ENCODE measurements at regions not wholly inside any gene's neighbourhood (a gene's known extent, or its start where the extent isn't known, plus 50 kb on each side); places are given as distances from the start of the nearest gene placed in this dataset.

- no peak overlapping the region for H3K27ac ChIP-seq
- intact Hi-C loops (cut with DNase I; ENCODE audit: low total_unique reads), result no loop called here
- no peaks in the 10 kb centered on the region for H3K4me1 ChIP-seq
- H3K9me3 ChIP-seq, result no peaks in the 10 kb centered on the region
- H3K27me3 ChIP-seq, result no peaks in the 10 kb centered on the region
- no peak overlapping the region for H3K4me3 ChIP-seq
- DNase-seq, result no peak
- H3K36me3 ChIP-seq (ENCODE audit: low read depth, missing control alignments), result no peaks in the 10 kb centered on the region
- TF ChIP-seq CTCF (IDR thresholded peaks at IDR 0.05), result no peak
- TF ChIP-seq POLR2A (IDR thresholded peaks at IDR 0.05), result no peak
- 79 to 95% methylated on average over 2 of the region's 2 CpGs for WGBS, 2 donors
Measured at GRCh38 chr9:2972475-2972874, 128.6 kb upstream of the PUM3 start.

- Histone ChIP-seq H3K36me3 (ENCODE audit: low read depth, missing control alignments) (no peaks in the 10 kb centered on the region), H3K9me3 (no peaks in the 10 kb centered on the region), H3K27ac (no peak overlapping the region), H3K27me3 (no peaks in the 10 kb centered on the region), H3K4me1 (no peaks in the 10 kb centered on the region), H3K4me3 (no peak overlapping the region)
- no peak for DNase-seq
- intact Hi-C loops (cut with DNase I; ENCODE audit: low total_unique reads), result no loop called here
- TF ChIP-seq POLR2A (IDR thresholded peaks at IDR 0.05), result no peak
Measured at GRCh38 chr9:2970864-2971263, 127.0 kb upstream of the PUM3 start.

GRCh38 chr9:2967766-2968165, 123.9 kb upstream of the PUM3 start:
- intact Hi-C loops (cut with DNase I; ENCODE audit: low total_unique reads), result no loop called here
- Histone ChIP-seq H3K36me3 (ENCODE audit: low read depth, missing control alignments) (no peaks in the 10 kb centered on the region), H3K4me3 (no peak overlapping the region), H3K27ac (no peak overlapping the region), H3K27me3 (no peaks in the 10 kb centered on the region), H3K9me3 (no peaks in the 10 kb centered on the region), H3K4me1 (no peaks in the 10 kb centered on the region)
- TF ChIP-seq CTCF (IDR thresholded peaks at IDR 0.05), result no peak
- no peak for TF ChIP-seq POLR2A (IDR thresholded peaks at IDR 0.05)
- no peak for DNase-seq

GRCh38 chr9:2966565-2967300, 122.8 kb upstream of the PUM3 start:
- 68 to 77% methylated on average over 10 of the region's 10 CpGs for WGBS, 2 donors
- DNase-seq, result no peak
- Histone ChIP-seq H3K27me3 (no peaks in the 10 kb centered on the region), H3K4me3 (no peak overlapping the region), H3K36me3 (ENCODE audit: low read depth, missing control alignments) (no peaks in the 10 kb centered on the region), H3K27ac (no peak overlapping the region), H3K4me1 (no peaks in the 10 kb centered on the region), H3K9me3 (no peaks in the 10 kb centered on the region)
- TF ChIP-seq CTCF (IDR thresholded peaks at IDR 0.05), result no peak
- TF ChIP-seq POLR2A (IDR thresholded peaks at IDR 0.05), result no peak
- intact Hi-C loops (cut with DNase I; ENCODE audit: low total_unique reads), result no loop called here

GRCh38 chr9:2964470-2964869, 120.6 kb upstream of the PUM3 start:
- Histone ChIP-seq H3K27ac (no peak overlapping the region), H3K4me1 (no peaks in the 10 kb centered on the region), H3K9me3 (no peaks in the 10 kb centered on the region), H3K4me3 (no peak overlapping the region), H3K27me3 (no peaks in the 10 kb centered on the region), H3K36me3 (ENCODE audit: low read depth, missing control alignments) (no peaks in the 10 kb centered on the region)
- 38 to 53% methylated on average over 6 of the region's 6 CpGs for WGBS, 2 donors
- DNase-seq, result no peak
- TF ChIP-seq CTCF (IDR thresholded peaks at IDR 0.05), result no peak
- no peak for TF ChIP-seq POLR2A (IDR thresholded peaks at IDR 0.05)
- intact Hi-C loops (cut with DNase I; ENCODE audit: low total_unique reads), result no loop called here

All from testis (tissue), 2 donors.